DND-41 (cell line): ENCODE measurements at regions not wholly inside any gene's neighbourhood (a gene's known extent, or its start where the extent isn't known, plus 50 kb on each side); places are given as distances from the start of the nearest gene placed in this dataset.

Experiments used
- ATAC-seq: fragments of 200-7000 bp; cut with Tn5 transposase; 3 replicates; pipeline ENCODE4 v1.9.1; 2021; ENCODE audit warnings: low read depth; ENCODE audit not compliant: insufficient read depth
- DNase-seq: peaks from one replicate; pipeline ENCODE4 v3.0.0-alpha.2; 2020
- H2AFZ ChIP-seq: 2 replicates; pipeline ENCODE4 v1.6.0; 2012; ENCODE audit warnings: low read depth, low read length
- H3K27ac ChIP-seq: 2 replicates; pipeline ENCODE4 v1.5.1; 2012; ENCODE audit warnings: low read length, inconsistent platforms
- H3K27me3 ChIP-seq: fragments of 200-600 bp; sonication (generic); 2 replicates; pipeline ENCODE4 v1.6.0; 2012; ENCODE audit warnings: low read length, mild to moderate bottlenecking, inconsistent platforms; ENCODE audit not compliant: insufficient read depth, poor library complexity
- H3K36me3 ChIP-seq: 2 replicates; pipeline ENCODE4 v1.5.1; 2012; ENCODE audit warnings: low read length, inconsistent platforms; ENCODE audit not compliant: insufficient read depth
- H3K4me1 ChIP-seq: 2 replicates; pipeline ENCODE4 v1.5.1; 2012; ENCODE audit warnings: mild to moderate bottlenecking, low read length; ENCODE audit not compliant: insufficient read depth
- H3K4me2 ChIP-seq: 2 replicates; pipeline ENCODE4 v1.6.0; 2012; ENCODE audit warnings: mild to moderate bottlenecking, moderate library complexity, low read length, inconsistent platforms; ENCODE audit not compliant: insufficient read depth
- H3K4me3 ChIP-seq, 2 experiments: fragments of 200-600 bp in 1 of 2; shearing (Covaris generic) in 1 of 2; 2 replicates each; pipeline ENCODE4 v1.5.1; 2012 to 2016; ENCODE audit warnings: inconsistent platforms in 2 of 2, low read length in 2 of 2, mild to moderate bottlenecking in 2 of 2, low read depth in 1 of 2, moderate library complexity in 1 of 2
- H3K79me2 ChIP-seq: 2 replicates; pipeline ENCODE4 v1.6.0; 2012; ENCODE audit warnings: low read length, inconsistent platforms; ENCODE audit not compliant: insufficient read depth
- H3K9ac ChIP-seq: 2 replicates; pipeline ENCODE4 v1.6.0; 2012; ENCODE audit warnings: low read depth, mild to moderate bottlenecking, inconsistent platforms, low read length, moderate library complexity
- H3K9me3 ChIP-seq: 2 replicates; pipeline ENCODE4 v1.5.1; 2012; ENCODE audit warnings: low read length, moderate library complexity, mild to moderate bottlenecking, inconsistent platforms; ENCODE audit not compliant: insufficient read depth, severe bottlenecking
- H4K20me1 ChIP-seq: 2 replicates; pipeline ENCODE4 v1.6.0; 2012; ENCODE audit warnings: low read length; ENCODE audit not compliant: insufficient read depth
- CTCF ChIP-seq: IDR thresholded peaks from 2 replicates; pipeline ENCODE4 v1.5.1; 2012; ENCODE audit warnings: borderline replicate concordance, low read length, moderate library complexity, mild to moderate bottlenecking; ENCODE audit not compliant: poor library complexity, severe bottlenecking; ENCODE audit errors: extremely low read depth
- EZH2 ChIP-seq: IDR thresholded peaks from 3 replicates; pipeline ENCODE4 v1.6.1; 2012; ENCODE audit warnings: borderline replicate concordance, low read depth, mild to moderate bottlenecking, moderate library complexity, low read length, inconsistent platforms; ENCODE audit not compliant: severe bottlenecking

- H3K4me3 ChIP-seq: no peak overlapping the region
- H3K27ac ChIP-seq: no peak overlapping the region
- no peaks in the 10 kb centered on the region for H4K20me1 ChIP-seq
- H3K9ac ChIP-seq: no peak overlapping the region
- H3K27me3 ChIP-seq: no peaks in the 10 kb centered on the region
- ATAC-seq (no peak), DNase-seq (no peak)
- no peaks in the 10 kb centered on the region for H3K9me3 ChIP-seq
- no peak overlapping the region for H3K4me2 ChIP-seq
- H2AFZ ChIP-seq: no peak overlapping the region
- TF ChIP-seq CTCF: no peak
- no peak for TF ChIP-seq EZH2
- no peaks in the 10 kb centered on the region for H3K36me3 ChIP-seq
- no peaks in the 10 kb centered on the region for H3K79me2 ChIP-seq
- H3K4me1 ChIP-seq: no peaks in the 10 kb centered on the region
These were observed 292.8 kb upstream of the ARSJ start for GRCh38 chr4:114272226-114272625.

GRCh38 chr4:114273238-114273637 is 293.8 kb upstream of the ARSJ start:
- no peak for ATAC-seq
- H2AFZ ChIP-seq: no peak overlapping the region
- H3K4me2 ChIP-seq: no peak overlapping the region
- H3K9ac ChIP-seq: no peak overlapping the region
- H3K36me3 ChIP-seq: no peaks in the 10 kb centered on the region
- no peak overlapping the region for H3K27ac ChIP-seq
- TF ChIP-seq CTCF (no peak), EZH2 (no peak)
- H3K27me3 ChIP-seq: no peaks in the 10 kb centered on the region
- no peak overlapping the region for H3K4me3 ChIP-seq
- no peaks in the 10 kb centered on the region for H4K20me1 ChIP-seq
- no peak for DNase-seq
- no peaks in the 10 kb centered on the region for H3K79me2 ChIP-seq
- no peaks in the 10 kb centered on the region for H3K9me3 ChIP-seq
- H3K4me1 ChIP-seq: no peaks in the 10 kb centered on the region

- H3K4me2 ChIP-seq: no peak overlapping the region
- no peaks in the 10 kb centered on the region for H3K9me3 ChIP-seq
- no peaks in the 10 kb centered on the region for H3K36me3 ChIP-seq
- H3K27me3 ChIP-seq: no peaks in the 10 kb centered on the region
- no peak overlapping the region for H3K9ac ChIP-seq
- DNase-seq: no peak
- H3K4me1 ChIP-seq: no peaks in the 10 kb centered on the region
- no peak overlapping the region for H2AFZ ChIP-seq
- no peaks in the 10 kb centered on the region for H3K79me2 ChIP-seq
- ATAC-seq: no peak
- no peaks in the 10 kb centered on the region for H4K20me1 ChIP-seq
- no peak overlapping the region for H3K4me3 ChIP-seq
- no peak overlapping the region for H3K27ac ChIP-seq
- no peak for TF ChIP-seq CTCF
These were observed 298.2 kb upstream of the ARSJ start for GRCh38 chr4:114277690-114278089.

- ATAC-seq (no peak), DNase-seq (no peak)
- Histone ChIP-seq H3K27me3 (no peaks in the 10 kb centered on the region), H3K79me2 (no peaks in the 10 kb centered on the region), H3K9me3 (no peaks in the 10 kb centered on the region), H2AFZ (no peak overlapping the region), H3K9ac (no peak overlapping the region), H3K4me3 (no peak overlapping the region), H3K27ac (no peak overlapping the region), H3K36me3 (no peaks in the 10 kb centered on the region), H3K4me1 (no peaks in the 10 kb centered on the region), H4K20me1 (no peaks in the 10 kb centered on the region), H3K4me2 (no peak overlapping the region)
- TF ChIP-seq EZH2 (no peak), CTCF (no peak)
These were observed 299.6 kb upstream of the ARSJ start for GRCh38 chr4:114279066-114279465.
